ENCODE measurements at regions not wholly inside any gene's neighbourhood (a gene's known extent, or its start where the extent isn't known, plus 50 kb on each side); places are given as distances from the start of the nearest gene placed in this dataset.

- Histone ChIP-seq H2BK5ac (ENCODE audit: low read depth, low read length, poor library complexity) (no peak overlapping the region), H3K27ac (ENCODE audit: low read depth, low read length) (no peak overlapping the region), H3K9ac (ENCODE audit: low read length) (no peak overlapping the region), H3K79me2 (ENCODE audit: control insufficient read depth, insufficient read depth, low read length, poor library complexity) (no peaks in the 10 kb centered on the region), H3K36me3 (ENCODE audit: control insufficient read depth in 1 of 2, insufficient read depth in 2 of 2, low read length in 2 of 2) (no peaks in the 10 kb centered on the region), H3K23ac (ENCODE audit: low read length) (no peak overlapping the region), H2BK120ac (ENCODE audit: insufficient read depth, low read length, poor library complexity) (no peak overlapping the region), H3K4ac (ENCODE audit: low read depth, low read length) (no peak overlapping the region), H2AFZ (ENCODE audit: insufficient read depth, low read length, poor library complexity) (no peak overlapping the region), H3K4me2 (ENCODE audit: low read length) (no peak overlapping the region), H3K9me3 (ENCODE audit: insufficient read depth, low read depth, low read length) (no peaks in the 10 kb centered on the region), H3K27me3 (ENCODE audit: insufficient read depth, low read length) (no peaks in the 10 kb centered on the region), H3K79me1 (ENCODE audit: low read length) (no peaks in the 10 kb centered on the region), H4K8ac (ENCODE audit: low read depth, low read length) (no peak overlapping the region), H3K4me1 (ENCODE audit: control insufficient read depth in 1 of 2, insufficient read depth in 2 of 2, low read length in 2 of 2) (peaks cover 0 to 2% of the 10 kb centered on the region in 2 experiments), H4K91ac (ENCODE audit: low read depth, low read length) (no peak overlapping the region), H2AK5ac (ENCODE audit: low read length) (no peak overlapping the region), H3K14ac (ENCODE audit: low read length) (no peak overlapping the region), H3K18ac (ENCODE audit: low read length) (no peak overlapping the region), H2BK12ac (ENCODE audit: low read length) (no peak overlapping the region), H4K12ac (ENCODE audit: low read depth, low read length) (no peak overlapping the region), H3K4me3 (ENCODE audit: low read depth, low read length) (no peak overlapping the region)
- no CpG with 5 or more reads among the region's 3 CpGs for WGBS (ENCODE audit: extremely low coverage, insufficient coverage, insufficient read length)
- no peak for DNase-seq
Observed at GRCh38 chr3:194195611-194196010, 59.7 kb downstream of the HES1 start.

- Histone ChIP-seq H2AFZ (ENCODE audit: insufficient read depth, low read length, poor library complexity) (no peak overlapping the region), H3K4me2 (ENCODE audit: low read length) (no peak overlapping the region), H3K36me3 (ENCODE audit: control insufficient read depth in 1 of 2, insufficient read depth in 2 of 2, low read length in 2 of 2) (no peaks in the 10 kb centered on the region), H3K23ac (ENCODE audit: low read length) (no peak overlapping the region), H3K27ac (ENCODE audit: low read depth, low read length) (no peak overlapping the region), H2BK12ac (ENCODE audit: low read length) (no peak overlapping the region), H2BK5ac (ENCODE audit: low read depth, low read length, poor library complexity) (no peak overlapping the region), H4K91ac (ENCODE audit: low read depth, low read length) (no peak overlapping the region), H3K79me1 (ENCODE audit: low read length) (peaks cover 2% of the 10 kb centered on the region), H2BK120ac (ENCODE audit: insufficient read depth, low read length, poor library complexity) (no peak overlapping the region), H3K4me3 (ENCODE audit: low read depth, low read length) (no peak overlapping the region), H4K8ac (ENCODE audit: low read depth, low read length) (no peak overlapping the region), H3K9ac (ENCODE audit: low read length) (no peak overlapping the region), H2AK5ac (ENCODE audit: low read length) (no peak overlapping the region), H3K4me1 (ENCODE audit: control insufficient read depth in 1 of 2, insufficient read depth in 2 of 2, low read length in 2 of 2) (peaks cover 0 to 7% of the 10 kb centered on the region in 2 experiments), H3K9me3 (ENCODE audit: insufficient read depth, low read depth, low read length) (no peaks in the 10 kb centered on the region), H3K79me2 (ENCODE audit: control insufficient read depth, insufficient read depth, low read length, poor library complexity) (no peaks in the 10 kb centered on the region), H4K12ac (ENCODE audit: low read depth, low read length) (no peak overlapping the region), H3K14ac (ENCODE audit: low read length) (no peak overlapping the region), H3K4ac (ENCODE audit: low read depth, low read length) (no peak overlapping the region), H3K27me3 (ENCODE audit: insufficient read depth, low read length) (no peaks in the 10 kb centered on the region), H3K18ac (ENCODE audit: low read length) (no peak overlapping the region)
- no CpG with 5 or more reads among the region's 9 CpGs for WGBS (ENCODE audit: extremely low coverage, insufficient coverage, insufficient read length)
- DNase-seq: no peak
Observed at GRCh38 chr3:194196876-194197275, 60.9 kb downstream of the HES1 start.

DNA sequence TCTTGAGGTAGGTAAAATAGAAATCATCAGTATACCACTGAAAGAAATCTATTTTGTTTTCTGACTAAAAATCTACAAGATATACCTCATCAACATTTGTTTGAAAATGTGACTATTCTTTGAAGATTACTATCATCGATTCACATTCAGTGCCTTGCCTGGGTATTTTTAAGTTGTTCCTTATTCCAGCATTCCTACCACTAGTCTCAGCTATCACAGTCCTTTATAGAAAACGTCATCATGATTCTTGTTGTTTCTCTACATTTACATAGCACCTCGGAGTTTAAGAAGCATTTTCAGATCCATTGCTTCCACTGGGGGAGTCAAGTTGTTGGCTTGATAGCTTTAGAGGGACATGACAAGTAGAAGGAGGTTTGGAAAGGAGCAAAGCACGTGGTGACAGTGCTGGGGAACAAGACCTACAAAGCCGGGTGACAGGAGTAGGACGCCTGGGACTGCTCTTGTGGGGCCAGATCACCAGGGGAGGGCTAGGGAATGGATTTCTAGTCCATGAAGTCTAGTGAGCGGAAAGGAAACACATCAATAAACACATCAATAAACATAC, 61.5 kb downstream of the HES1 start:
- no peak overlapping the region for H3K14ac ChIP-seq (ENCODE audit: low read length)
- H4K12ac ChIP-seq (ENCODE audit: low read depth, low read length): no peak overlapping the region
- no peak overlapping the region for H4K8ac ChIP-seq (ENCODE audit: low read depth, low read length)
- no peak overlapping the region for H3K4me3 ChIP-seq (ENCODE audit: low read depth, low read length)
- H3K4ac ChIP-seq (ENCODE audit: low read depth, low read length): no peak overlapping the region
- no peaks in the 10 kb centered on the region for H3K9me3 ChIP-seq (ENCODE audit: insufficient read depth, low read depth, low read length)
- no peak overlapping the region for H2BK5ac ChIP-seq (ENCODE audit: low read depth, low read length, poor library complexity)
- DNase-seq: no peak
- no peak overlapping the region for H2BK12ac ChIP-seq (ENCODE audit: low read length)
- no peaks in the 10 kb centered on the region for H3K36me3 ChIP-seq (ENCODE audit: control insufficient read depth in 1 of 2, insufficient read depth in 2 of 2, low read length in 2 of 2)
- no peak overlapping the region for H2AK5ac ChIP-seq (ENCODE audit: low read length)
- H3K18ac ChIP-seq (ENCODE audit: low read length): no peak overlapping the region
- no peak overlapping the region for H3K4me2 ChIP-seq (ENCODE audit: low read length)
- H3K79me1 ChIP-seq (ENCODE audit: low read length): peaks cover 2% of the 10 kb centered on the region
- H3K9ac ChIP-seq (ENCODE audit: low read length): no peak overlapping the region
- H3K23ac ChIP-seq (ENCODE audit: low read length): no peak overlapping the region
- peaks cover 0 to 7% of the 10 kb centered on the region in 2 experiments for H3K4me1 ChIP-seq (ENCODE audit: control insufficient read depth in 1 of 2, insufficient read depth in 2 of 2, low read length in 2 of 2)
- no peak overlapping the region for H3K27ac ChIP-seq (ENCODE audit: low read depth, low read length)
- no peak overlapping the region for H4K91ac ChIP-seq (ENCODE audit: low read depth, low read length)
- WGBS (ENCODE audit: extremely low coverage, insufficient coverage, insufficient read length): no CpG with 5 or more reads among the region's 7 CpGs
- no peak overlapping the region for H2AFZ ChIP-seq (ENCODE audit: insufficient read depth, low read length, poor library complexity)
- H3K27me3 ChIP-seq (ENCODE audit: insufficient read depth, low read length): no peaks in the 10 kb centered on the region
- no peak overlapping the region for H2BK120ac ChIP-seq (ENCODE audit: insufficient read depth, low read length, poor library complexity)
- H3K79me2 ChIP-seq (ENCODE audit: control insufficient read depth, insufficient read depth, low read length, poor library complexity): no peaks in the 10 kb centered on the region

DNA sequence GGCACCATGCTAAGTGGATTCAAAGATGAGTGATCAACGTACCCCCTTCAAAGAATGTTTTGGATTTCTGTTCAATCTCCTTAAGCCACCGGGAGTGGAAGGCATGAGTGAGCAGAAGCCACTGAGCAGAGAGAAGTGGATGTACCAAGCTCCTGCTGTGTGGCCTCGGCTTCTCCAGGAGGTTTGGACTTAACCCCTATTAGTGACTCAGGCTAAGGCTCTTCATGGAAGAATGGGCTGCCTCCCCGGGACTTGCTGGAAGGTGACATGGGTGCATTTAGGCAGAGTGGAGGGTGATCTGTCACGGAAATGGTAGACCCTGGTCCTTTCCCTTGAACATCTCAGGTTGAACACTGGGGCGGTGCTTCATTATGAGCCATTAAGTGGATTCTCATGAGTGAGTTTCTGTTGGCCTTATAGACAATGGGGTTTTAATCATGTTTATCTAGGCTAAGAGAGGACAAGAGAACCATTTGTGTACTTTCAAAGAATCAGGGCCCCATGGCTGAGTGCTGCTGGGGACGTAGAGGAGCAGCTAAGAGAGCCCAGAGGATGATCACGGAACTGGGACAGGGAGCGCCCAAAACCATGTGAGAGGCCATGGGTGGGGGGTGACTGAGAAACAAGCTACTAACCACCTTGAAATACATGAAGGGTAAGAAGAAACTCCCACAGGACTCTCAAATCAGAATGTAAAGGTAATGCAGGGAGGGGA, 62.2 kb downstream of the HES1 start:
- H4K91ac ChIP-seq (ENCODE audit: low read depth, low read length): no peak overlapping the region
- H3K36me3 ChIP-seq (ENCODE audit: control insufficient read depth in 1 of 2, insufficient read depth in 2 of 2, low read length in 2 of 2): no peaks in the 10 kb centered on the region
- peaks cover 0 to 7% of the 10 kb centered on the region in 2 experiments for H3K4me1 ChIP-seq (ENCODE audit: control insufficient read depth in 1 of 2, insufficient read depth in 2 of 2, low read length in 2 of 2)
- H3K9me3 ChIP-seq (ENCODE audit: insufficient read depth, low read depth, low read length): peaks cover 3% of the 10 kb centered on the region
- no peak overlapping the region for H3K18ac ChIP-seq (ENCODE audit: low read length)
- H3K4me3 ChIP-seq (ENCODE audit: low read depth, low read length): no peak overlapping the region
- no peak overlapping the region for H2AK5ac ChIP-seq (ENCODE audit: low read length)
- no peak overlapping the region for H2AFZ ChIP-seq (ENCODE audit: insufficient read depth, low read length, poor library complexity)
- H3K14ac ChIP-seq (ENCODE audit: low read length): no peak overlapping the region
- H4K12ac ChIP-seq (ENCODE audit: low read depth, low read length): no peak overlapping the region
- no peak overlapping the region for H2BK12ac ChIP-seq (ENCODE audit: low read length)
- DNase-seq: no peak
- no peak overlapping the region for H4K8ac ChIP-seq (ENCODE audit: low read depth, low read length)
- peaks cover 2% of the 10 kb centered on the region for H3K79me1 ChIP-seq (ENCODE audit: low read length)
- no peak overlapping the region for H3K23ac ChIP-seq (ENCODE audit: low read length)
- H3K4me2 ChIP-seq (ENCODE audit: low read length): no peak overlapping the region
- H3K79me2 ChIP-seq (ENCODE audit: control insufficient read depth, insufficient read depth, low read length, poor library complexity): no peaks in the 10 kb centered on the region
- H2BK120ac ChIP-seq (ENCODE audit: insufficient read depth, low read length, poor library complexity): no peak overlapping the region
- H3K4ac ChIP-seq (ENCODE audit: low read depth, low read length): no peak overlapping the region
- whole genome bisulfite sequencing (ENCODE audit: extremely low coverage, insufficient coverage, insufficient read length): no CpG with 5 or more reads among the region's 9 CpGs
- H3K27ac ChIP-seq (ENCODE audit: low read depth, low read length): no peak overlapping the region
- H3K27me3 ChIP-seq (ENCODE audit: insufficient read depth, low read length): no peaks in the 10 kb centered on the region
- no peak overlapping the region for H2BK5ac ChIP-seq (ENCODE audit: low read depth, low read length, poor library complexity)
- H3K9ac ChIP-seq (ENCODE audit: low read length): no peak overlapping the region

Data from trophoblast cell (in vitro differentiated cells and primary cell).